22Rv1 (cell line): ENCODE measurements at regions not wholly inside any gene's neighbourhood (a gene's known extent, or its start where the extent isn't known, plus 50 kb on each side); places are given as distances from the start of the nearest gene placed in this dataset.

Experiments
- H3K27ac ChIP-seq: fragments of 450-650 bp; 2 replicates; pipeline ENCODE4 v1.5.1; 2017
- ZFX ChIP-seq: fragments of 450-650 bp; IDR thresholded peaks from 2 replicates; pipeline ENCODE4 v1.6.1; 2017; ENCODE audit warnings: antibody characterized with exemption, borderline replicate concordance
- TF ChIP-seq, protein P1 (sequence below): fragments of 450-650 bp; IDR thresholded peaks from 2 replicates; pipeline ENCODE4 v1.5.1; 2017; ENCODE audit warnings: mild to moderate bottlenecking

DNA sequence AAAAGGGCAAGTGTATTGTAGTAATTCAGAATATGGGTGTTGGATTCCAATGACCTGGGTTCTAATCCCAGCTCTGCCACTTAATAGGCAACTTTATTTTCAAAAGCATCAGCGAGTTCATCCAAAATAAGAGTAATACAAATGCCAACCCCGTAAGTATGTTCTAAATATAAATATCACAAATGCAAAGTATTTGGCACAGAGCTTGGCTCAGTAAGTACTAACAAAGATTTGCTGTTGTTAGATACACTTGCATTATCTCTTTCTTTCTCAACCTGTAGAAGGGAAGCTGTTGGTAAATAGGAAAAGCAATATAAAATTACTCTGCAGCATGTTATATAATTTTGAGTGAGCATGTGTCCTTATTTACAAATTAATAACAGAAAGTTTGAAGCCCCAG lies 1302.6 kb upstream of the FAM98A start:
- TF ChIP-seq, protein P1, sequence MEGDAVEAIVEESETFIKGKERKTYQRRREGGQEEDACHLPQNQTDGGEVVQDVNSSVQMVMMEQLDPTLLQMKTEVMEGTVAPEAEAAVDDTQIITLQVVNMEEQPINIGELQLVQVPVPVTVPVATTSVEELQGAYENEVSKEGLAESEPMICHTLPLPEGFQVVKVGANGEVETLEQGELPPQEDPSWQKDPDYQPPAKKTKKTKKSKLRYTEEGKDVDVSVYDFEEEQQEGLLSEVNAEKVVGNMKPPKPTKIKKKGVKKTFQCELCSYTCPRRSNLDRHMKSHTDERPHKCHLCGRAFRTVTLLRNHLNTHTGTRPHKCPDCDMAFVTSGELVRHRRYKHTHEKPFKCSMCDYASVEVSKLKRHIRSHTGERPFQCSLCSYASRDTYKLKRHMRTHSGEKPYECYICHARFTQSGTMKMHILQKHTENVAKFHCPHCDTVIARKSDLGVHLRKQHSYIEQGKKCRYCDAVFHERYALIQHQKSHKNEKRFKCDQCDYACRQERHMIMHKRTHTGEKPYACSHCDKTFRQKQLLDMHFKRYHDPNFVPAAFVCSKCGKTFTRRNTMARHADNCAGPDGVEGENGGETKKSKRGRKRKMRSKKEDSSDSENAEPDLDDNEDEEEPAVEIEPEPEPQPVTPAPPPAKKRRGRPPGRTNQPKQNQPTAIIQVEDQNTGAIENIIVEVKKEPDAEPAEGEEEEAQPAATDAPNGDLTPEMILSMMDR: no peak
- no peak for TF ChIP-seq ZFX
- no peak overlapping the region for H3K27ac ChIP-seq

DNA sequence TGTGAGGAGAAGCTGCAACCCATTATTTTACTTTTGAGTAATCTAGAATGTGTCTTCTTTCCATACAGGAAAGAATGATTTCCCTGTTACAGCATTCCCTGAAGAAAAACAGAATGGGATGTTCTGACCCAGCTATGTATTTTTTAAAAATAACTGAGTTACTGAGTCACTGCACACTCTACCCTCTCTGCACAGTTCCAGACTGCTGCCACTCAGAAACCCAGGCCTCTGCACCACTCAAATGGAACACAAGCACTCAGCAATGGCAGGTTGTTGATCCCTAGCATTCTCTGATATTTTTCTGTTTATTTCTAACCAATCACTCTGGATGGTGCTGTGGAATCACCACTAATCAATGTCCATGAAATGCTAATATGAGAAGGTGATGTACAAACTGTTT lies 1300.0 kb upstream of the FAM98A start:
- no peak overlapping the region for H3K27ac ChIP-seq
- TF ChIP-seq ZFX: no peak
- TF ChIP-seq, protein P1: no peak

DNA sequence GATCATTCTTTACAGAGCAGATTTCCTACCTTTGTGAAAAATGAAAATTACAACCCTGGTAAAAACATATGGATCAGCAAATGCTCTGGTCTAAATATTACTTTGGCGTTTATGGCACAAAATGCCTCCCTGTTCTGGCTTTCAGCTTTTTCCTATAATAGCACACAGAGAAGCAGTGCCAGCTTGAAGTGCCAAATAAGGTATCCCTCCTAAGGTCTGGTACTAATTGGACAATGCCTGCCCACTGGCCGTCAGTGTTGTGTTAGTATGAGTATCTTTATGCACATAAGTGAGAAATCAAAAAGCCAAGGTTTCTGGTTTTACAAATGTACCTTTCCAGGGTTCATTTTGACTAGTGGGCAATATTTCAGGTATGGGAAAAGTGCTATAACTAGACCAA lies 1293.7 kb upstream of the FAM98A start:
- TF ChIP-seq, protein P1: no peak
- TF ChIP-seq ZFX: no peak
- H3K27ac ChIP-seq: no peak overlapping the region

DNA sequence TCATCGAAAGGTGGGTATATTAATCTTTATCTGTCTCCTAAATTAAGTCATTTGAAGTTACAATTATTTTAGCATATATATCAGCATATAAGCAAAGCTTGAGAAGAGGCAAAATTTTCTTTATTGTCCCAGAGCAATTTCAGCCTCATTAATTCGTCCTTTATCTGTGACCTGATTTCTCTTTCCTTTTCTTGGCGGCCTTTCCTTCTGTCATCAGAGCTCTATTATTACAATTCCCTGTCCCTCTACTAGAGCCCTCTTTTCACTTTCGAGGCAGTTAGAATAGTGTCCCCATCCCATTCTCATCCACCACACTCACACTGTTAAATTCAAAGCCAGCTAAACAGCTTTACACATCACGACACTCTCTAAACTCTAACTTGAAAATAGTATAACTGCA lies 1293.2 kb upstream of the FAM98A start:
- H3K27ac ChIP-seq: no peak overlapping the region
- no peak for TF ChIP-seq ZFX
- TF ChIP-seq, protein P1: no peak

DNA sequence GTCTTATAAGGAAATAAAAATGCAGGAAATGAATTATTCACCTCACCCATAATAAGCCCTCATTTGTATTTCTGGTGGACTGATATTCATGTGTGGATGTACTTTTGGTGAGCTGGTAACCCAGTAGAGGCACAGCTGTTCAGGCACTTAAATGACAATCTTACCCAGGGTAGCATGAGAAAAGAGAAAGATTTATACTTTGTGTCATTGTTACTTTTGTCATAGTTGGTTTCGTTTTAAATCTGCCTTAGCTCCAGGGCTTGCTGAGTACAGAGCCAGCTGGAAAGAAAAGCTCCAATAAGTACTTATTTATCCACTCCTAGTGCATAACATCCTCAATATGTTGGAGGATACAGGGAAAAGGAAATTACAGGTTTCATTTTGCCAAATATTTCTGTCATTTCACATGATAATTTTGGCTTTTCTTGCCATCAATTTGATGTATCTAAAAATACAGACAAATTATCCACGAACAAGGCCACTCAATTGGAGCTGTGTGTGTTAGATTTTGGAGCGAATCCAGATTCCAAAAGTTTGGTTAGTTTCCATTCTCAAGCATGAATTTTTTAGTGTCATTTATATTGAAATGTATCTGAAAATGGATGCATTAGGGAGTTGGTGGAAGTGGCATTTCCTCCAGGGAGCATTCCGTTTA lies 1276.1 kb upstream of the FAM98A start:
- TF ChIP-seq, protein P1: no peak
- TF ChIP-seq ZFX: no peak
- H3K27ac ChIP-seq: no peak overlapping the region

DNA sequence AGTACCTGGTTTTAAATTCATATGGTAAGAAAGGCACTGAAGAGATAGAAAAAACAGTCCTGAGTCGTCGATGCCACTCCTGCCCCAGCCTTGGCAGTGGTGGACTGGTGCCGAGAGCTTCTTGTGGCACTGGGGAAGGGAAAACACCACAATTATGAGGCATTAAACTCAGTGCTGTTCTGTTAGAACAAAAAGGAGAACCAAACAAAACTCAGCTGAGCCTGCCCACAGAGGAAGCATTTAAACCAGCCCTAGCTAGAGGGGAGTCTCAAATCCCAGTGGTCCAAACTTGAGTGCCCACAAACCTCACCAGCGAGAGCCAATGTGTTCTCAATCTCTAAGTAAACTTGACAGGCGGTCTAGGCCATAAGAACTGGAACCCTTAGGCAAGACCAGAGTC lies 1254.5 kb upstream of the FAM98A start:
- TF ChIP-seq ZFX: no peak
- TF ChIP-seq, protein P1: no peak
- H3K27ac ChIP-seq: no peak overlapping the region

DNA sequence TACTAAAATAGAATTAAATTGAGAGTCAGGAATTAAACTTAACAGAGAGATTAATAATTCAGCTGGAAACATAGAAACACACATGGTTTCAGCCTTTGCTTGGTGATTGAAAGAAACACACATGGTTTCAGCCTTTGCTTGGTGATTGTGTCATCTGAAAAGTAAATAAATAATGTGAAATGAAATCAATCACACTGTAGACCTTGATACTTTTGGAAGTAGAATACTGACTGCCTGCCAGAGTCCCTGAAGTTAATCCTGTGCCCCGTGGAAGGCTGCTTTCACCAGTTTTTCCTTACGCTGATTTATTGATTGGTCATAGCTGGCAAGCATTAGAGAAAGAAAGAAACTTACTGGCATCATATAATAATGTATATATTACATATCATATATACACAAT lies 1252.7 kb upstream of the FAM98A start:
- H3K27ac ChIP-seq: no peak overlapping the region
- no peak for TF ChIP-seq ZFX
- TF ChIP-seq, protein P1: no peak
